Tibial nerve (tissue), 4 donors: ENCODE measurements at regions not wholly inside any gene's neighbourhood (a gene's known extent, or its start where the extent isn't known, plus 50 kb on each side); places are given as distances from the start of the nearest gene placed in this dataset.
"Not testable (repeated sequence)": the region's sequence is repeated elsewhere in the genome, so short reads cannot be mapped to it uniquely, and the experiment has no call there.

Experiments used
- DNase-seq, 2 donors: peaks; one replicate each; pipeline ENCODE4 v3.0.0-alpha.2; 2019; ENCODE audit warnings: low spot score in 2 of 2
- H3K27ac ChIP-seq, 4 donors: fragments of 200-600 bp; sonication (generic) in 3 of 4; one replicate each; pipeline ENCODE4 v1.5.1; 2017 to 2019; ENCODE audit warnings: mild to moderate bottlenecking in 1 of 4
- H3K27me3 ChIP-seq, 2 donors: fragments of 200-600 bp; sonication (generic) in 1 of 2; one replicate each; pipeline versions ENCODE4 v1.5.1 to v1.6.0; 2017 to 2019
- H3K36me3 ChIP-seq, 3 donors: fragments of 200-600 bp; sonication (generic); one replicate each; pipeline ENCODE4 v1.5.1; 2018 to 2019
- H3K4me1 ChIP-seq, 4 donors: fragments of 200-600 bp; sonication (generic) in 3 of 4; one replicate each; pipeline ENCODE4 v1.5.1; 2017 to 2019
- H3K4me3 ChIP-seq, 4 donors: fragments of 200-600 bp; sonication (generic) in 3 of 4; one replicate each; pipeline ENCODE4 v1.5.1; 2017 to 2019; ENCODE audit warnings: mild to moderate bottlenecking in 1 of 4, moderate library complexity in 1 of 4
- H3K9me3 ChIP-seq, 4 donors: fragments of 200-600 bp; sonication (generic) in 3 of 4; one replicate each; pipeline ENCODE4 v1.5.1; 2017 to 2019
- CTCF ChIP-seq, 5 experiments: fragments of 200-600 bp in 3 of 5; fragments of 450-650 bp in 2 of 5; sonication (generic) in 3 of 5; IDR thresholded peaks; one replicate each; pipeline ENCODE4 v1.5.1; 2016 to 2019; ENCODE audit warnings: antibody characterized with exemption in 5 of 5, mild to moderate bottlenecking in 3 of 5, moderate library complexity in 2 of 5
- EP300 ChIP-seq, 2 donors: sonication (generic); formaldehyde crosslinking; IDR thresholded peaks; one replicate each; pipeline ENCODE4 v1.6.1; 2017; ENCODE audit warnings: antibody characterized with exemption in 2 of 2, mild to moderate bottlenecking in 1 of 2
- POLR2A ChIP-seq, 2 donors: fragments of 450-650 bp; IDR thresholded peaks; one replicate each; pipeline ENCODE4 v1.6.1; 2017; ENCODE audit warnings: antibody characterized with exemption in 2 of 2, mild to moderate bottlenecking in 2 of 2, moderate library complexity in 2 of 2
- WGBS, 2 donors: methylation state at CpG; one replicate each; pipeline ENCODE4 v1.1.5; 2018; 5-methylcytosine and 5-hydroxymethylcytosine counted together

DNA sequence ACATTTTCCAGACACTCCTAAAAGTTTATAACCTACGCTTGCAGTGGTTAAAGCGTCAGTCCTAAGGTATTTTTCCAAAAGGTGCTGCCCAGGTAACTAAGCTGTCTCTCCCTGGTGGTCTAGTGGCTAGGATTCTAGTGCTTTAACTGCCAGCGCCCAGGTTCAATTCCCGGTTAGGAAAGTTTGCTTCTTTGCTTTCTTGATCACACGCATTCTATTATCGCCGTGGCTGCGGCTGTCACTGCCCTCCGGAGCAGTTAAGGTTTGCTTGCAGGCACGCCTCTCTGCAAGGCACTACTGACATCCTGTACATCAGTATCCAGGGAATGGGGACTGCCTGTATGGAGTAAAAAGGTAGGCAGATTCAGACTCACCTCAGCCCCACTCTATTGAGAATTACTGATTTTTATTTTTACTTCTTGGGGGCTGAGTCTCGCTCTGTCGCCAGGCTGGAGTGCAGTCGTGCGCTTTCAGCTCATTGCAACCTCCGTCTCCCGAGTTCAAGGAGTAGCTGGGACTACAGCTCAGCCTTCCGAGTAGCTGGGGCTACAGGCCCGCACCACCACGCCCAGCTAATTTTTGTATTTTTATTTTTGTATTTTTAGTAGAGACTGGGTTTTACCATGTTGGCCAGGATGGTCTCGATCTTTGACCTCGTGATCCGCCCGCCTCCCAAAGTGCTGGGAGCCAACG, 53.2 kb upstream of the CFAP126 start:
- H3K4me3 ChIP-seq: no peak overlapping the region
- H3K27me3 ChIP-seq: no peaks in the 10 kb centered on the region
- H3K36me3 ChIP-seq: no peaks in the 10 kb centered on the region
- no peaks in the 10 kb centered on the region for H3K9me3 ChIP-seq
- H3K27ac ChIP-seq: no peak overlapping the region
- peaks cover 0 to 5% (median 0%) of the 10 kb centered on the region in 4 donors for H3K4me1 ChIP-seq
- DNase-seq: no peak
- TF ChIP-seq EP300 (IDR thresholded peaks at IDR 0.05) (no peak), POLR2A (IDR thresholded peaks at IDR 0.05) (no peak), CTCF (IDR thresholded peaks at IDR 0.05) (no peak)
- 72 to 80% methylated on average over 24 of the region's 24 CpGs for WGBS, 2 donors

GRCh38 chr1:161417536-161417935, 49.9 kb upstream of the CFAP126 start:
- not testable (repeated sequence) for H3K27me3 ChIP-seq, H3K4me1 ChIP-seq, H3K36me3 ChIP-seq, DNase-seq, H3K27ac ChIP-seq, H3K9me3 ChIP-seq, H3K4me3 ChIP-seq
- 80 to 82% methylated on average over 4 of the region's 4 CpGs for WGBS, 2 donors
